GM10248 (cell line): ENCODE measurements at regions not wholly inside any gene's neighbourhood (a gene's known extent, or its start where the extent isn't known, plus 50 kb on each side); places are given as distances from the start of the nearest gene placed in this dataset.

Experiments used
- CTCF ChIA-PET: fragments of 300-600 bp; sonication (Branson Sonifier 250); formaldehyde crosslinking; extraction: SDS; loops from one replicate; lab custom pipeline; 2021; ENCODE audit warnings: antibody characterized with exemption; lab: Yijun Ruan, JAX
- POLR2A ChIA-PET: fragments of 350-650 bp; sonication (Branson Sonifier 250); formaldehyde crosslinking; extraction: SDS; loops from one replicate; lab custom pipeline; 2020; ENCODE audit warnings: antibody characterized with exemption; lab: Yijun Ruan, JAX
- DNase-seq: peaks from one replicate; pipeline ENCODE4 v3.0.0; 2012; ENCODE audit errors: extremely low spot score
- TF ChIP-seq, protein P1 (sequence below): IDR thresholded peaks from 2 replicates; pipeline ENCODE4 v1.5.1; 2012; ENCODE audit warnings: mild to moderate bottlenecking, low read depth; ENCODE audit errors: extremely low read depth, missing control alignments, control extremely low read depth

DNA sequence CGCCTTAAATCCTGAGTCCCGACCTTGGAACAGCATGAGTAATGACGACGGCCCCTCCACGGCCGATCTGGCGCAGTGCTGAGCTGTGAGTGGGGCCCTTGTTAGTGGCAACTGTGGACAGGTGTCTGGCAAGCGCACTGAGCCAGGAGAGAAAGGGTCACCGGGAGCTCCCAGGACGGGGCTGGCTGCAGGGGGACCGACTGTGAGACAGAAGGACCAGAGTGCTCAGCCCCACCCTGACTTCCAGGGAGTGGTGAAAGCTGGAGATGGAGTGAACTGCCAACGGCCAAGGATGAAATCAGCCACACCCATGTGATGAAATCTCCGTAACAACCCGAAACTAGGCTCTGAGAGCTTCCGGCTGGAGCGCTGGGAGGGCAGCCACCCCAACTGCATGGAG, 228.6 kb downstream of the BRD1 start:
- ChIA-PET POLR2A (no interaction called here), CTCF (no interaction called here)
- TF ChIP-seq, protein P1, sequence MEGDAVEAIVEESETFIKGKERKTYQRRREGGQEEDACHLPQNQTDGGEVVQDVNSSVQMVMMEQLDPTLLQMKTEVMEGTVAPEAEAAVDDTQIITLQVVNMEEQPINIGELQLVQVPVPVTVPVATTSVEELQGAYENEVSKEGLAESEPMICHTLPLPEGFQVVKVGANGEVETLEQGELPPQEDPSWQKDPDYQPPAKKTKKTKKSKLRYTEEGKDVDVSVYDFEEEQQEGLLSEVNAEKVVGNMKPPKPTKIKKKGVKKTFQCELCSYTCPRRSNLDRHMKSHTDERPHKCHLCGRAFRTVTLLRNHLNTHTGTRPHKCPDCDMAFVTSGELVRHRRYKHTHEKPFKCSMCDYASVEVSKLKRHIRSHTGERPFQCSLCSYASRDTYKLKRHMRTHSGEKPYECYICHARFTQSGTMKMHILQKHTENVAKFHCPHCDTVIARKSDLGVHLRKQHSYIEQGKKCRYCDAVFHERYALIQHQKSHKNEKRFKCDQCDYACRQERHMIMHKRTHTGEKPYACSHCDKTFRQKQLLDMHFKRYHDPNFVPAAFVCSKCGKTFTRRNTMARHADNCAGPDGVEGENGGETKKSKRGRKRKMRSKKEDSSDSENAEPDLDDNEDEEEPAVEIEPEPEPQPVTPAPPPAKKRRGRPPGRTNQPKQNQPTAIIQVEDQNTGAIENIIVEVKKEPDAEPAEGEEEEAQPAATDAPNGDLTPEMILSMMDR: no peak
- DNase-seq: no peak

DNA sequence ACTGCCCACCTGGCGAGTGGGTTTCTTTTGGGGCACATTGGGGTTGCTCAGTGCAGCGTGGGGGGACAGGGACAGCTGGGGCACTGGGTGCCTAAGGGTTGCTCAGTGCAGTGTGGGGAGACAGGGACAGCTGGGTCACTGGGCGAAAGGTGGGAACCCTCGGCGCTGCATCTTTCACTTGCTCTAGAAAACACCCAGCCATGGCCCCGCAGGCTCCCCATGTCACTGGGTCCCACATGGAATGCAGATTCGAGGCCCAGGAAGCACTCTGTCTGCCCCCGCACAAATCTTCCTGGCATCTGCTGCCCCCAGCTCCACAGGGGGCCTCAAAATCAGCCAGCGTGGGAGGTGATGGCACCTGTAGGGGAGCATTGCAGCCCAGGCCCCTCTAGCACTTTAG, 229.3 kb downstream of the BRD1 start:
- TF ChIP-seq, protein P1: no peak
- DNase-seq: no peak
- POLR2A ChIA-PET: no interaction called here
- CTCF ChIA-PET: no interaction called here

DNA sequence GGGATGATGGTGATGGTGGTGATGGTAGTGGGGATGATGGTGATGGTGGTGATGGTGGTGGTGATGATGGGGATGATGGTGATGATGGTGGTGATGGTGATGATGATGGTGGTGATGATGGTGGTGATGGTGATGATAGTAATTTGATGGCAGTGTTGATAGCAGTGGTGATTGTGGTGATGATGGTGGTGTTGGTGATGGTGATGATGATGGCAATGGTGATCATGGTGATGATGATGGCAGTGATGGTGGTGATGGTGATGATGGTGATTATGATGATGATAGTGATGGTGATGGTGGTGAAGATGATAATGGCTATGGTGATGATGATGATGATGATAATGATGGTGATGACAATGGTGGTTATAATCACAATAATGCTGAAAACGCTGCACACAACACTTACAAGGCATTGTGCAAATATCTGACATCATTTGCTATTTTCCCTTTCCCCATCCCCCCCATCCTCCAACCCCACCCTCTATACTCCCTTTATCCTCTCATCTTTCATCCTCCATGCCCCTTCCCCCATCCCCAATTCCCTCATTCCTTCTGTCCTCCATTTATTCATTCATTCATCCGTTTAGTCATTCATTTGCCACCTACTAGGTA, 230.1 kb downstream of the BRD1 start:
- ChIA-PET POLR2A (no interaction called here), CTCF (no interaction called here)
- DNase-seq: no peak
- TF ChIP-seq, protein P1: no peak

DNA sequence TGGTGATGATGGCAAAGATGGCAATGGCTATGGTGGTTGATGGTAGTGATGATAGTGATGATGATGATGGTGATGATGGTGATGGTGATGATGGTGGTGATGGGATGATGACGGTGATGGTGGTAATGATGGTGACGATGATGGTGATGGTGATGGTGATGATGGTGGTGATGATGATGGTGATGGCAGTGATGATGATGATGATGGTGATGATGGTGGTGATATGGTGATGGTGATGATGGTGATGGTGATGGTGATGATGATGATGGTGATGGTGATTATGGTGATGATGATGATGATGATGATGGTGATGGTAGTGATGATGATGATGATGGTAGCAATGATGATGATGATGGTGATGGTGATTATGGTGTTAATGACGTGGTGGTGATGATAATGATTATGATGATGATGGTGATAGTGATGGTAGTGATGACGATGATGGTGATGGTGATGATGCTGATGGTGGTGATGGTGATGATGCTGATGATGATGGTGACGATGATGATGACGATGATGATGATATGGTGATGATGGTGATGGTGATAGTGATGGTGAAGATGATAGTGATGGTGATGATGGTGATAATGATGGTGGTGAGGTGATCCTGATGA, 232.1 kb downstream of the BRD1 start:
- no peak for DNase-seq
- TF ChIP-seq, protein P1: no peak
- ChIA-PET CTCF (no interaction called here), POLR2A (no interaction called here)

DNA sequence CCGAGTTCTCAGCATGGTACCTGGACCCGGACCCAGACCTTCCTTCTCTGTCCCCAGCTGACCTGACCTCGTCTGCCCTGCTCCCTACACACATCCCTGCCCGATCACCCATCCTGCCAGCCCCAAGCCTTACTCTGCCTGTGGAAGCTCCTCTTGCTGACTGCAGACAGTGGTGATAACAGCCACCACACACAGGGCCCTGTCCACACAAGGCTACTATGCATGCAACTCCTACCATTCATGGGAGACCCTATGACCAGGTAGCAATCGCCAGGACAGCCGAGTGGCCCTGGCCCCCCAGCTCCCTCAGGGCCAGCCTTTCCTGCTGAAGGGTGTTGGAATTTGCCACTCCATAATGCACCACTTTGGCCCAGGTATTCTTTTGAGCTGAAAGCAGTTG, 233.6 kb downstream of the BRD1 start:
- ChIA-PET POLR2A (no interaction called here), CTCF (no interaction called here)
- DNase-seq: no peak
- TF ChIP-seq, protein P1: no peak

DNA sequence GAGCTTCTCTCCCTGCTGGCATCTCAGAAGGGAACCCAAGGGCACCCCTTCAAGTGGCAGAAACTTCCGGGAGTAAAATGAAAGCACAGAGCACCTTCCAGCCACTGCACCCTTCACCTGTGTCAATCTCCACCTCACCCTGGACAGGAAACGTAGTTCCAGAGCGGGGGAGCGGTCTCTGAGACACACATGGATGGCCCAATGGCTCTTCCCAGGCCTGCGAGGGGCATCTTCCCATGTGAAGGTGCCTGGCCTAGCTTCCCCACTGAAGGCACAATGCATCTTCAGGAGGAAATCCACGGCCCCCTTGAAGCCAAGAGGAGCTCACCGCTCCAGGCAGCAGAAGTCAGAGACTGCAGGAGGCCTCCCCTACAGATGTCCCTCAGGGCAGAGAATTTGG, 234.2 kb downstream of the BRD1 start:
- no peak for DNase-seq
- CTCF ChIA-PET: no interaction called here
- POLR2A ChIA-PET: no interaction called here
- TF ChIP-seq, protein P1: no peak
